ENCODE measurements at regions not wholly inside any gene's neighbourhood (a gene's known extent, or its start where the extent isn't known, plus 50 kb on each side); places are given as distances from the start of the nearest gene placed in this dataset.

DNA sequence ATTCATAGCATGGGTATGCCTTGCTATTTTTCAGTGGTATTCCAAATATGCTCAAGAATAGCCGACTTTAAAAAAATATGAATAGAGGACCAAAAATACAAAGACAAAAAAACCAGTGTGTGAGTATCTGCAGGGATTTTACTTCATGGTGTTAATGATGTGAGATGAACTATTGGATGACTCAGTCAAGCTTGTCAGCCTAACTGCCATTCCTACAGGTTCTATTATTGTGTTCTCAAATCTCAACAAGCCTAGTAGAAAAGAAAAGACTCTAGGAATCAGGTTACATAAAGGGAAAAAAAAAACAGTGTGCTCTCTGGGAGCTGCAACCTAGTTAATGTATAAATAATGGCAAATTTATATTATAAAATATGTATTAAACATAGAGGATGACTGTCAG is 588.4 kb upstream of the BTBD3 start:
- FAIRE-seq, result no peak

DNA sequence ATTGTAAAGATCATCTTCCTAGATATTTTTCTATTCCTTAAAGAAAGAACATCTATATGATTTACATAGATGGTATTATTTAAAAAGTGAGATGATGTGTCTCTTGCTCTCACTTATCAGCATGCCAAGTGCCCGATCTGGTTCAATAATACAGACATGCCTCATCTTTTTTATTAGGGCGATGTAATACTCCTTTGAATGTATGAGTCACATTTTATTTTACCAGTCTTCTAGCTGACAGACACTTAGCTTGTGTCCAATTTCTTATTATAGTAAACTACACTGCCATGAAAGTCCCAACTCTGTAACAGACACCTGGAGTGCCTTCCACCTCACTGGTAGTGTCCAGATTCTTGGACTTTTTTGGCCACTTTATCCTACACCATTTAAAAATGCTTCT is 586.6 kb upstream of the BTBD3 start:
- FAIRE-seq, result no peak

DNA sequence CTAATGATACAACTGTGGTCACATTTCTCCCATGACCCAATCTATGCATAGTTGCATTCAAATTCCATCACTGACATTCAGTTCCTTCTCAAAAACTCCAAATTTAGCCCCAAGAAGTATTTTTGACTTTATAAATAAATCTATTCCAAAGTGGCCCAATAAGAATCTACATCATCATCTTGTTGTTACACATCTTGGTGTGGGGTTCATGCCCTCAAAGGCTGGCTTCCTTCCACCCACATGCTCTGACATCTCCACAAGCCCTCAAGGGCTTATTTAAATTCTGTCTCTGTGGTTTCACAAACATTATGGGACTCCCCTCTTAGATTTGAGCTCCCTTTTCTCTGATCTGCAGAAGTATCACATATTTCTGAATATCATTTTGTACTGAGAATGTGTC is 585.3 kb upstream of the BTBD3 start:
- FAIRE-seq, result no peak

DNA sequence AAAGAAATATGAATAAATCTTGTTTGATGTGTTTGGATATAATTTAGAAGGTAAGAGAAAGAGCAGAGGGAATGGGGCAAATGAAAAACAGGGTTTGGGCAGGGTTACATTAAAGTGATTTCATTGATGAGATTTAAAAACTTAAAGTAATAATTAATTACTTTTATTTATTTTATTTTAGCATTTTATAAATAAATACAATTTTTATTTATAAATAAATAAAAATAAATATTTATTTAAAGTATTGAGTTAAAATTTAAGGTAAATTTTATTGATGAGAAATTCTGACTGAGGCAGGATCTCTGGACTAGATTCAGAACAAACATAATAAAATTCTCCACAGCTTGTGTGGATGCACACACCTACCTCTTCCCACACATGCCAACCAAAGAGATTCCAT is 584.1 kb upstream of the BTBD3 start:
- no peak for FAIRE-seq

DNA sequence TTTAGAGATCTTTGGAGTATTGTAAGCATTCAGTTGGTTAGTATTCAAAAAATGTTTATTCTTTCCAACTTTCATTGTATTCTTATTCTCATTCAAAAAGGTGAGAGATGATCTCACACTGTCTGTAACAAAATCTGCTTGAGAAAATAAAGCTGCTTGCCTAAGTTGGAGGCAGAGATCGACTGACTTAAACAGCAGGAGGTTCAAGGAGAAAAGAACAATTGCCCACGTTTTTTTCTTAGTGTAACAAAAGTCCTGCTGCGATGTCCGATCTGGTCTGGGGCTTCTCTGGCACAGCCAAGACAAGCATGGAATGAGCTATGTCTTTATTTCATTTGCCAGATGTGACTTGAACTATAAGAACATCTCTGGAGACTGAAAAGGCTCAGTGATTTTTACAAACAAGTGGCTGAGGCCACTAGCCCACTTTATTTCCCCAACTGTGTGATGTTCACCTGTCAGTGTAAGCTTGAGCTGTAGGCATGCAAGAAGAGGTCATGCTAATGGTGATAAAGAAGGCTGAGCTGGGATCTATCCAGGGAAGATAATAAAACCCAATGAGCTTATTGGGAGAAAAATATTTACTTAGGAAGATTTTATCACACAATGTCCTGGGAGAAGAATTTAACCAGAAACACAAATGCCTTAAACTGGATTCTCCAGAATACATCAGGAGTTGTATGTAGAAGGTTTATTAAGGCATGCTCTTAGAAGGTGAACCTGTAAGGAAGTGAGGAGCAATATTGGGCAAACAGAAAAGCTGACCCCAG is 580.1 kb upstream of the BTBD3 start:
- no peak for FAIRE-seq

DNA sequence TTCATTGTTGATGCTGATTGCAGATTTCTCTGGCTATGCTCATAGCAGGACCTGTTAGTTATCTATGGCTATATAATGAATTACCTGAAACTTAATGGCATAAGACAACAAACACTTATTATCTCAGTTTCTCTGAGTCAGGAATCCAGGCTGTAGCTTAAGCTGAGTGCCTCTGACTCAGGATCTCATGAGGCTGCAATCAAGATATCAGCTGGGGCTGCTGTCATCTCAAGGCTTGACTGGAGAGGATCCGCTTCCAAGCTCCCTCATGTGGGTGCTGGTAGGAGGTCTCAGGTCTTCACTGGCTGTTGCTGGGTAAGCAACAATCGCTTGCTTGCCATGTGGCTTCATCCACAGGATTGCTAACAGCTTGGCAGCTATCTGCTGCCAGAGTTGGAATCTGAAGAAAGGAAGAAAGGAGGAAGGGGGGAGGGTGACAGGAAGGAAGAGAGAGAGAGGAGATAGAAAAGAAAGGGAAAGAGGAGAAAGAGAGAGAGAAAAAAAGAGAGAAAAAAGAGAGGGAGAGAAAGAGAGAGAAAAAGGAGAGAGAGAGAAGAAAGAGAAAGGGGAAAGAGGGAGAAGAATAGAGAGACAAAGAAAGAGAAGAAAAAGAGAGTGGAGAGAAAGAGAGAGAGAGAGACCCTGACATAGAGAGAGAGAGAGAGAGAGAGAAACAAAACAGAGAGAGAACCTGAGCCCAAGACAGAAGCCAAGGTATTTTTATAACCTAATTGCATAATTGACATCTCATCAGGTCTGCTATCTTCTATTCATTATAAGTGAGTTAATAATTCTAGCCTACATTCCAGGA is 579.0 kb upstream of the BTBD3 start:
- no peak for FAIRE-seq

DNA sequence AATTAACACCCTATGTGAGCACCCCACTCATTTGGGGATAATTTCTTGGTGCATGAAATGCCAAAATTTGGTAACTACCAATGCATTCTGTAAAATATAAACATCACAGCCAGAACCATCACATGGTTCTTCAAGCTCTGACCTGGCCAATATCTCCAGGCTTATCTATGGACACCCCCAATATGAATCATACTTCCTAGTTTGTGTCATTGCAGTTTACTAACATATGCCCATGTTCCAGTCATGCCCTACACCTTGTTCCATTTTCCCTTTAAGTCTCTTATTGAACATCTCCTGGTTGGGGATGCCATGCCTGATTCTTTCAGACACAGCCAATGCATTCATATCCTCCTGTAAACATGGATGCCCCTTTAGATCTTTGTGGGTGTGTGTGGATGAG is 572.8 kb upstream of the BTBD3 start:
- no peak for FAIRE-seq

DNA sequence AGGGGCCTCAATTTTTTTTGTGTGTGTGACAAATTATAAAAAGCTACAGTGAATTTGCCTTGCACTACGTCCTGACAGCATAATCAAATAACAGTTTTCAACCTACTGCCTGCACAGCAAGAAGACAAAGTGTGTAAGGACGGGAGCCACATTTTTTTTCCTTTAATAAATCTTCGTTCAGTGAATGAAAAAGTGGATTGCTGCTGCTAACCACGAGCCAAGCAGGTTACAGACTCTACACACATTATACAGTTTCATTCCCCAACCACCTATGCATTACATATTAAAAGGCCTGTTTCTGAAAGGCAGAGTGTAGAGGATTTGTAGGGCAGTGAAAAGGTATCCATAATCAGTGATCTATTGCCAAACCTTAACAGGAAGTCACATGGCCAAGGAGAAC is 570.0 kb upstream of the BTBD3 start:
- no peak for FAIRE-seq

DNA sequence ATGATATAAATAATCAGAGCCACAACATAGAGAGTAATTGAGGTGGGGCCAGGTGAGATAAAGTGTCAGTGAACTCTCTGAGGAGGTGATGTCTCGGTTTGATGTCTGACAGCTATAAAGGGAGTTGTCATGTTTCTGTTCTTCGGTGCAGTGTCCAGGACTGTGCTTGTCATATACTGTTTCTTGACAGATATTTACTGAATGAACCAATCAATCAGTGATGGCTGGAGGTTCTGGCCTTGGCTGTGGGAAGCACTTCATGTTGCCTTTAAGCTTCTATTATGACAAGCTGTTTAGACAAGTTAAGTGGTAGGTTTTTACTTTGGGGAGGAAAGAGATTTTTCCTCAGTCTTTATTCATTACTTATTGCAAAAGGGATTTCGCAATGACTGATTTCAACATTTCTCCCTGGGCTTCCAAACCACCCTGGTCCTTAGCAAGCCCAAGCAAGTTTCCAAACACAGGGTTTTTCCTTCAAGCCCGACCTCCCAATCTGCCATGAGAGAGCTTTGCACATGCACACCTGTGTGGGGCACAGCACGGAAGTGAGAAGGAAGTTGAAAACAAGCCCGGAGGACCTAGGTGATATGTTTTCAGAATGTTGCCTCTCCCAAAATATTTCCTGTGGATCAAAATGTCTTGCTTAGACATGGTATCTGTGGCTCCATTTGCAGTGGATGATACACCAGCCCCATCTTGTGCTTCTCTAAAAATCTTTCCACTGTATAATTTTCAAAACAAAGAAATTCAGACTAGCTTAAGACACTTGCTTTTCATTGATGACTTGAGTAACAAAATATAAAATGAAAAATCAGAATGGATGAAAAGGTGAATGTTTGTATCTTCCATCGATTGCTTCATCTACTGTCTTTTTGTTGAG is 567.3 kb upstream of the BTBD3 start:
- FAIRE-seq, result no peak

DNA sequence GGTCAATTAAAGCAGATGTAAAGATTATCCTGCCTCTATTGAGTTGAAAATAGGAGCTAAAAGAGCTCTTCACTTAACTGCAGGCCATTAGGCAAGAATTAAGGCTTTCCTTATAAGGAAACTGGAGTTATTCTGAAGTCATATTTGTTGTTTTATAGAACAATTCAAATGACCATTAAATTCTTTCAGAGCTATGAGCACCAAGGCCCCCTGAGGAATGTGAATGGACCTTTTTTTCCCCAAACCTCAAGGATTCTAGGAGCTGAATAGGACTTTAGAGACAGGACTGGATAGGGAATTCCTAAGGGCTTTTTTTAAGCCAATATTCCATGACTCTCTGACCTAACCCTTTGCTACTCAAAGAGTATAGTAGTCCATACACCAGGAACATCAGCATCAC is 565.7 kb upstream of the BTBD3 start:
- no peak for FAIRE-seq

DNA sequence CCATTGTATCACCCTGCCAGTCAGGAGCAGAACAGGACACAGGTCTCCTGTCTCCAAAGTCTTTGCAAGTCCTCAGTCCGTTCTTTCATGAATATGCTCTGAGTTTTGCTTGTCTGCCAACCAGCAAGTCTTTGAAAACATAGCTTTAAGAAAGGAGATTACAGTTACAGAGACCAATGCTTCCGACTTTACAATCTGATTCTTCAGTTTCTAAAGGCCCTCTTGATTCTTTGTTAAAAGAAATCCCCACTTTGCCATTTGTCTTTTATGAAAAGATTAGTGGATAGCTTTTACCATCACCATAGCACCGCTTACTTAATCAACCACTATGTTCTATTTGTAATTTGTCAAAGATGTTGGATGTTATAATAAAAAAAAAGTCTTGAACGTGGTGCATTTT is 562.8 kb upstream of the BTBD3 start:
- FAIRE-seq, result no peak

DNA sequence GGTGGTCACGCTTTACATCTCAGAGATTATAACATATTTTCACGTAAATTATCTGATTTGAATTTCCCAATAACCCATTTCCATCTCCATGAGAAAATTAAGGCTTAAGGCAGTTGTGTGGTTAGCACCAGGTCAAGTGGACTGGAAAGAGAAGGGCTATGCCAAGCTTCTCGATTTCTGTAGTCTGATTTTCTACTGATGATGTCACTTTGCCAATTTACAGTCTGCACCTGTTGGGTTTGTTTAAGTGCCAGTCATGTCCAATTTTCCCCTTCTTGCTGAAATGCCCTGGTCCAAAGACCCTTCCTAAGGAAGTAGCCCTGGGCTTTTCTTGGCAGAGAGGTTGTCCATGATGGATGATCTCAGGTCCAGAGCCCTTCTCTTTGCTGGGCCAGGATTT is 562.3 kb upstream of the BTBD3 start:
- no peak for FAIRE-seq

DNA sequence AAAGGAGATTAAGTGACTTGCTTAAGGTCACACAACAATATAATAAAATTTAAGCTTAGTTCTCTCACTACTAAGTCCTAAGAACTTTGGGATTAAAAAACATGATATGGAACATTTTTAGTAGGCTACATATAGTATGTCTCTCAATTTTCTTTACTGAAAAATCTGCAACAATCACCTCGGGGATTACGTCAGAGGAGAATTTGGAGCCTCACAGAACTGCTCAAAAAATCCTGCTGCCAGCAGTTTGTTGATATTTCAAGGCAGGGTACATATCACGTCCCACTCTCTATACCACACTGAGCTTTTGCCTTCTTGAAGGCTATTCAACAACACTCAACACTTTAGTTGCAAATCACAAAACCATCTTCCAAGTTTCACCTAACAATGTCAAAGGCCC is 561.6 kb upstream of the BTBD3 start:
- FAIRE-seq, result no peak

DNA sequence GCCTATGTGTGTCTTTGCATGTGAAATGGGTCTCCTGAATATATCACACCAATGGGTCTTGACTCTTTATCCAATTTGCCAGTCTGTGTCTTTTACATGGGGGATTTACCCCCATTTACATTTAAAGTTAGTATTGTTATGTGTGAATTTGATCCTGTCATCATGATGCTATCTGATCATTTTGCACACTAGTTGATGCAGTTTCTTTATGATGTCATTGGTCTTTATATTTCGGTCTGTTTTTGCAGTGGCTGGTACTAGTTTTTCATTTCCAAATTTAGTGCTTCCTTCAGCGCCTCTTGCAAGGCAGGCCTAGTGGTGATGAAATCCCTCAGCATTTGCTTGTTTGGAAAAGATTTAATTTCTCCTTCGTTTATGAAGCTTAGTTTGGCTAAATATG is 555.2 kb upstream of the BTBD3 start:
- no peak for FAIRE-seq

DNA sequence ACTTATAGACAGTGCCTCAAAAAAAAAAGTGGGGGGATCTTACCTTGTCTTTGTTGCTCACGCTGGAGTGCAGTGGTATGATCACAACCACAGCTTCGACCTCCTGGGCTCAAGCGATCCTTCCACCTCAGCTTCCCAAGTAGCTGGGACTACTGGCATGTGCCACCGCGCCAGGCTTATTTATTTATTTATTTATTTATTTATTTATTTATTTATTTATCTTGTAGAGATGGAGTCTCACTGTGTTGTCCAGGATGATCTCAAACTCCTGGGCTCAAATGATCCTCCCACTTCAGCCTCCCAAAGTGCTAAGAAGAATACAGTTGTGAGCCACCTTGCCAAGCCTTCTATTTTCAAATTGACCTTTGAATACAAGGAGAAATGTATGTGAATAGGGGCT is 553.0 kb upstream of the BTBD3 start:
- no peak for FAIRE-seq

DNA sequence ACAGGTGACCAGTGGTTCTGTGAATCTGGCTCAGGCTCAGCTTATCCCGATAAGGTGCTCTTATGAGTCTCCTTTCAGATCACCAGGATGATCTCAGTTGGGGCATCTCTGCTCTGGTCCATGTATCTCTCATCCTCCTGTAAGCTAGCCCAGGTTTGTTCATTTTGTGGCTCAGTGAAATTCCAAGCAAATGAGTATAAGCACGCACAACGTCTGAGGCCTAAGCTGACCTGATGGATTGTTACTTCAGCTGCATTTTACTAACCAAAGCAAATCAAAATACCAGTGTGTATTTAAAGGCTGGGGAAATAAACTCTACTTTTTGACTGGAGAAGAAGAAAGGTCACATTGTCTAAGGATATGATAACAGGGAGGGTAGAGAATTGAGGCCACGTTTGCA is 551.0 kb upstream of the BTBD3 start:
- no peak for FAIRE-seq

DNA sequence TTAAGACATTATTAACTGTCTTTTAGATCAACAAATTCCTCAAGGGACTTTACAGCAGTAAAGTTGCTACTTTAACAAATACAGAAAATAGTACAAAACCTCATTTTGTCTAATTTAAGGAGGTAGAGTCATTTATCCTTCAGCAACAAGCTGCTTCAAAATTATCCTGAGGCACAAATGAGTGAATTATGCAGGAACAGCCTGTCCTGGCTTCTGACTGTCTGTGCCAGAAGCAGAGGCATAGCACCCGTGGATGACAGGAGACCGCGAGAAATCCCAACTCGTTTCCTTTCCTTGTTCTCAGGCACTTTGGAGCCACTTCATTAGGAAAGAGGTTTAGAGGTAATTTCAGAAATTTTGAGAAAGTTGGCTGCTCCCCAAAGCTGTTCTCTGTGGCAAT is 549.2 kb upstream of the BTBD3 start:
- FAIRE-seq, result no peak

DNA sequence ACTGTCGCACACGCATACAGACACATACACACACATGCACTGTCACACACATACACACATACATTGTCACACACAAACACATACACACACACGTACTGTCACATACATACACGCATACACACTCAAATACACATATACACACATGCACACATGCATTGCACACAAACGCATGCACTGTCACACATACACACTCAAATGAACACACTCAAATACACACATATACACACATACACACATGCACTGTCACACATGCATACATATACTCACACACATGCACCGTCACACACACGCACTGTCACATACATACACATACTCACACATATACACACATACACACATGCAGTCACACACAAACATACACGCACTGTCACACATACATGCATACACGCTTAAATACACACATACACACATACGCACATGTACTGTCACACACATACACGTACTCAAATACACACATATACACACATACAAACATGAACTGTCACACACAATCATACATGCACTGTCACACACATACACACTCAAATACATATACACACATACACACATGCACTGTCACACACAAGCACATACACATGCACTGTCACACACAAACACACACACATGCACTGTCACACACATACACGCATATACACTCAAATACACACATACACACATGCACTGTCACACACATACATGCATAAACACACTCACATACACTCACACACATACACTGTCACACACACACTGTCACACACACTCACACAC is 548.6 kb upstream of the BTBD3 start:
- no peak for FAIRE-seq

DNA sequence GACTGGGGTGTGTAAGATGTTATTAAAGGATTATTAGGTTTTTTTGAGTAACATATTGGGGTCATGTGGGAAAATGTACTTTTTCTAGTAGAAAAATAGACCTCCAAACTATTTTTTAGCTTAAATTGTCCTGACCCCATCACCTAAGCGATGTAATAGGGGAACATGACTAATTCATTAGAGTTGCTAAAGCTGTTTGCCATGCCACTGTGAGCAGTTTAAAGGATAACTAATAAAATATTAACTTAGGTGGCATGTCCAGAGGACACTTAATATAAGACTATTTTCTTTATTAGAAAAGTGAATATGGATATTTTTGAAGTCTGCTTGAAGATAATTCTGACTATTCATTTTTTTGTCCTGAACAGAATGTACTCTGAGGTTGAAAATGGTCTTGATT is 545.9 kb upstream of the BTBD3 start:
- no peak for FAIRE-seq

DNA sequence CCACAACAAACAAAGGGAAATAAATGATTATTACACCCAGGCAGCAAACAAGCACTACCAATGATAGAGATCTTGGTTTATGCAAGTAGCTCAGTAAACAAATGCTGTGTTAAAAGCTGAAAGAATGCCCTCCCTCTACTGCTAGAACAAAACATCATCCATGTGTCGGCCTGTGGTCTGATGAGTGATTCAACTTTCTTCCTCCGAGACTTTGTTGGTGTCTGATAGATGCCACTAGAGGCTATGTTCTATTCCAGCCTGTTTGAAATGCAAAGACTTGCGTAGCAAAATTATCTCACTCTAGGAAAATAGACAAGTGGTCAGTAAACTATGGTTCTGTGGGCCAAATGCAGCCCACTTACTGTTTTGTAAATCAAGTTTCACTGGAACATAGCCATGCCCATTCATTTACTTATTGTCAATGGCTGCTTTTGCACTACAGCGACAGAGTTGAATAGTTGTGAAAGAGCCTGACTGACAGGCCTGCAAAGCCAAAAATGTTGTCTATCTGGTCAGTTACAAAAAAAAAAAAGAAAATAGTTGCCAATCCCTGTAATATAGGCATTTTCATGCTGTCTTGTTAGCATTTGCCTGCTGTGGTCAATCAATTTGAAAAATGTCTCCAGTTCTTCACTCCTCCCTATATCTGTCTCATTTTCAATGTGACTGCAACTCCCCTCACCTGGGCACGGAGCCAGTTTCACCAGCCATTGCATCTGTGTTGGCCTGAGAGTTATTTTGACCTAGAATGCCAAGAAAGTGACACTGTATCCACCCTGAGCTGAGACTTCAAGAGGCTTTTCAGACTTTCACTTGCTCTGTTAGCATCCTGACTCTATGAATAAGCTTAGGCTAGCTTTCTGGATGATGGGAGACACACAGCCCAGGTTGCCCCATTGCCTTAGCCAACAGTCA is 544.6 kb upstream of the BTBD3 start:
- FAIRE-seq, result no peak

DNA sequence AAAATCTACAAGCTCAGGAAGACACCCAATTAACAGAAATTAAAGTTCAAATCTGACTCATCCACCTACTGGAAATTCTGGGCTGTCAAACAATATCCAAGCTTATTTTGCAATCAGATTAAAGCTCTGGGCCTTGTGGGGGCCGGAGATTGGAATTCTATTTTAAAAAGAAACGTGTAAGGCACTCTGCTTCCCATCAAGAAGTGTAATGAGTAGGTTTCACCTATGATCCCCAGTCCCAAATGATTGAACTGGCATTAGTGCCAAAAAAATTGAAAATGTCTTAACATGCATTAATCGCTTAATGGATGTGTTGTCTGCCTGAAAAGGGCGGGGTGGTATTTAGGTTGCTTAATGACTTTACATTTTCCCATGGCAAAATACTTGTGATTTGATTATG is 542.4 kb upstream of the BTBD3 start:
- FAIRE-seq, result no peak

DNA sequence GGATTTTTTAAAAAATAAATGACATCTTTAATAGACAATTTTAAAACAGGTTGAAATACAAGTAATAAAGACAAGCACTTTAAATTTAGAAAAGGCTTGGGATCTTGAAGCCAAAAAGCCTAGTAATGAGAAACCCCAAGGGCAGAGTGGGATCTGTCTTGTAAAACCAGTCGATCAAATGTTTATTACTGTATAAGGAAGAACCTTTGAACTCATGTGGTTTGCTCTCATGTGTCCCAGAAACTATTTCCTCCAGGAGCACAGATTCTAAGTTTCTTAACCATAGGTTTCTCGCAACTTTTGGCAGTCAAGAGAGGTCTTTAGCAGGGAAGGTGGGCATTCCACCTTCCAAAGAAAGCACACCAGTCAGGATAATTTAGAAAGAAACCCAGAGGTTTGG is 541.7 kb upstream of the BTBD3 start:
- no peak for FAIRE-seq

All from islet of Langerhans (tissue), 1 donor.